Muscle of leg (tissue), 3 donors: ENCODE measurements at regions not wholly inside any gene's neighbourhood (a gene's known extent, or its start where the extent isn't known, plus 50 kb on each side); places are given as distances from the start of the nearest gene placed in this dataset.

Experiments
- DNase-seq: peaks from one replicate; pipeline ENCODE4 v3.0.0; 2013
- H3K27ac ChIP-seq: one replicate; pipeline ENCODE4 v1.5.1; 2013; ENCODE audit warnings: mild to moderate bottlenecking, low read length, control low read depth
- H3K27me3 ChIP-seq: one replicate; pipeline ENCODE4 v1.6.1; 2013; ENCODE audit warnings: low read length; ENCODE audit not compliant: control insufficient read depth, insufficient read depth
- H3K36me3 ChIP-seq: one replicate; pipeline ENCODE4 v1.6.1; 2013; ENCODE audit warnings: low read length; ENCODE audit not compliant: control insufficient read depth, insufficient read depth
- H3K4me1 ChIP-seq: one replicate; pipeline ENCODE4 v1.6.1; 2013; ENCODE audit warnings: low read length; ENCODE audit not compliant: control insufficient read depth, insufficient read depth
- H3K4me3 ChIP-seq: one replicate; pipeline ENCODE4 v1.5.1; 2013; ENCODE audit warnings: low read length, control low read depth
- H3K9me3 ChIP-seq: replicated peaks from 2 replicates; pipeline ENCODE4 v1.6.1; 2013; ENCODE audit warnings: low read depth, low read length; ENCODE audit not compliant: control insufficient read depth
- WGBS: methylation state at CpG from one replicate; pipeline ENCODE4 v1.1.5; 2013; ENCODE audit warnings: missing lambda C conversion rate; ENCODE audit not compliant: insufficient coverage; 5-methylcytosine and 5-hydroxymethylcytosine counted together

DNA sequence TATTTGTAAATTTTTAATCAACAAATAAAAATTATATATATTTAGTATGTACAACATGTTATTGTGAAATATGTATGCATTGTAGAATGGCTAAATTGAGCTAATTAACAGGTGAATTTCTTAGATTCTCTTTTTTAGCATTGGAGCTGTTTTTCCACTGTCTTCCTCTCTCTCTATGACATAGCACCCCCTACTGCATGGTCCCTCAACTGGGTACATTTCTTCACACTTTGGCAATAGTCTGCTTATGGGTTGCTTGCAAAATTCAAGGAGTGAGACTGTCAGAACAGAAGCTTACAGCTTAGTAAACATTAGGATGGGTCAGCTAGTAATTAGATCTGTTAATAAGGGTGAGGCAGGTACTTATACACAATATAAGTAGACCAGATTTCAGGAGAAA is 658.5 kb upstream of the MGAT4C start:
- Histone ChIP-seq H3K27ac (no peak overlapping the region), H3K36me3 (no peaks in the 10 kb centered on the region), H3K27me3 (no peaks in the 10 kb centered on the region), H3K9me3 (no peaks in the 10 kb centered on the region), H3K4me3 (no peak overlapping the region), H3K4me1 (no peaks in the 10 kb centered on the region)
- DNase-seq, result peak; percentile 12

DNA sequence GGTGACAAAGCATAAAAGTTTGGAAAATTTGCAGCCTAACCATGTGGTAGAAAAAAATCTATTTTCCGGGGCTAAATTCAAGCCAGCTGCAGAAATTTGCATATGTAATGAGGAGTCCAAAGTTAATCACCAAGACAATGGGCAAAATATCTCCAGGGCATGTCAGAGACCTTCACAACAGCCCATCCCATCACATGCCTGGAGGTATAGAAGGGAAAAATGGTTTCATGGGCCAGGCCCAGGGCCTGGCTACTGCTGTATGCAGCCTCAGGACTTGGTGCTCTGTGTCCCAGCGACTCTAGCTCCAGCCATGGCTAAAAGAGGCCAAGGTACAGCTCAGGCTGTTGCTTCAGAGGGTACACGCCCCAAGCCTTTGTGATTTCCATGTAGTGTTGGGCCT is 655.8 kb upstream of the MGAT4C start:
- no peaks in the 10 kb centered on the region for H3K9me3 ChIP-seq
- no peaks in the 10 kb centered on the region for H3K4me1 ChIP-seq
- WGBS, result 77% methylated on average over 2 of the region's 3 CpGs
- no peak for DNase-seq
- H3K36me3 ChIP-seq, result no peaks in the 10 kb centered on the region
- H3K27ac ChIP-seq, result no peak overlapping the region
- H3K4me3 ChIP-seq, result no peak overlapping the region
- no peaks in the 10 kb centered on the region for H3K27me3 ChIP-seq

DNA sequence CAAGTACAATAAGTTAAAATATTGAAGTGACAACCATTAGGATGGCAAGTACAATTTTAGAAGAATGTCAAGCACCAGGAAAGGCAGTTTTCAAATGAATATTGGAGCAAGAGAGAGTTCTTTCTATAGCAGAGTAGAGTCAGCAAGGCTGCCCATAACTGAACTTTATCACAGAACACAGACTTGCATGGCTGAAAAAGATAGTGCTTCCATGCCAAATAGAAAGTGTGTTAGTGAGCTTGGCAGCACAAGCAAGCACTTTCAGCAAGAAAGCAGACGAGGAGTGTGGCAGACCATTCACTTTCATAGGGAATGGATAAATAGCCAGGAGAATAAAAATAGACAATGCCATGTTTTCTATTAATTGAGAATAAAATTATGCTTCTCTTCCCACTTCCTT is 647.0 kb upstream of the MGAT4C start:
- DNase-seq, result peak; percentile 6
- H3K9me3 ChIP-seq, result no peaks in the 10 kb centered on the region
- no peak overlapping the region for H3K27ac ChIP-seq
- H3K4me1 ChIP-seq, result no peaks in the 10 kb centered on the region
- H3K36me3 ChIP-seq, result no peaks in the 10 kb centered on the region
- H3K4me3 ChIP-seq, result no peak overlapping the region
- no peaks in the 10 kb centered on the region for H3K27me3 ChIP-seq
- no CpG with 5 or more reads among the region's 1 CpG for WGBS

DNA sequence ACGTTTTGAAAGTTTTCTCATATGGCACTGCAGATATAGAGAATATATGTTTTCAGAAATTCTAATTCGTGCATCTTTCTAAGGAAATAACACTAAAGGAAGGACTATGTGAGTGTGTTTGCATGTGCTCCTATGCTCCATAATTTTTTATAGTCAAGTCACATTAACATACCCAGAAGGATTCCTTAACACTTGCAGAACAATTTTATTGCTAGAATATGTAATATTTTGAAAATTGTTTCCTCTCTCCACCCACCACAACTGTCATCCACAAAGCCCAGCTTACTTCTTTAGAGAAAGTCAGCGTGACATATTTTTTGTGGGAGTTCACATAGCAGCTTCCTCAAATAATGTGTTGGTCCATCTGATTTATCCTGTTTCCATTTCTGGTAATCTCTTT is 604.6 kb upstream of the MGAT4C start:
- H3K4me3 ChIP-seq, result no peak overlapping the region
- H3K9me3 ChIP-seq, result no peaks in the 10 kb centered on the region
- H3K36me3 ChIP-seq, result no peaks in the 10 kb centered on the region
- DNase-seq, result no peak
- WGBS, result no CpG with 5 or more reads among the region's 3 CpGs
- no peaks in the 10 kb centered on the region for H3K27me3 ChIP-seq
- no peaks in the 10 kb centered on the region for H3K4me1 ChIP-seq
- H3K27ac ChIP-seq, result no peak overlapping the region

DNA sequence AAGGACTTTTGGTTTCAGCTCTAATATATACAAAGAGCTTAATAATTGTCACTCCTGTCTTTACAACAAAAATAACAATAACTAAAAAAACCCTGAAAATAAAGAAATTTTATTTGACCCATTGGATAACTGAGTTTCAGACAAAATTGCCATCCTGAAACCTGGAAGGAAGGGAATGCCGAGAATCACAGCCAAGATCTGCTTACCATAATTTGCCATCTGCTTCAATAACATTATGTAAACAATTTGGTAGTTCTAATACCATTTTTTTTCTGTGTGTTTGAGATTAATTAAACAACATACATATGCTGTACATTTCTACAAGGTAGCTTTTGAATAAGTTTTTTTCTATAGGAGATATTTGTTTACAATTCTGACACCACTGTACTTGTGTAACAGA is 596.3 kb upstream of the MGAT4C start:
- WGBS, result no CpG with 5 or more reads among the region's 1 CpG
- no peaks in the 10 kb centered on the region for H3K9me3 ChIP-seq
- DNase-seq, result no peak
- no peaks in the 10 kb centered on the region for H3K4me1 ChIP-seq
- H3K36me3 ChIP-seq, result no peaks in the 10 kb centered on the region
- no peak overlapping the region for H3K27ac ChIP-seq
- H3K4me3 ChIP-seq, result no peak overlapping the region
- H3K27me3 ChIP-seq, result no peaks in the 10 kb centered on the region

DNA sequence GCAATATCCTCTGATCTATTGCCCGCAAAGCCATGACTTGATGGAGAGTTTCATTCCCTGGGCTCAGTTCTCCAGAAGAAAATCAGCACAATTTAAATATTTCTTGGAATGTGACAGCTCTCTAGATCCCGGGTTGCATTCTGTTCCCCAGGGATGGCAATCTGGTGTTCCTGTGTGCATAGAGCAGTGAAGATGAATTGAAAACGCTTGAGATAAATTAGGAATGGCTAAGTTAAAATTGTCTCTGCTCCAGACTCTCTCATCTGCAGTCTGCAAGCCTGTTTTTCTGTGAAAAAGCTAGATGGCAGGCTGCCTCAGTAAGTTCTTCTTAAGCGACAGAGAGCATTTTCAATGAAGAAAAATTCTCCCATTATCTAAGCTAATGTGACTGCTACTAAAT is 582.5 kb upstream of the MGAT4C start:
- DNase-seq, result peak; percentile 91
- Histone ChIP-seq H3K4me3 (peak overlapping the region; percentile 18), H3K27ac (no peak overlapping the region), H3K36me3 (no peaks in the 10 kb centered on the region), H3K27me3 (no peaks in the 10 kb centered on the region), H3K4me1 (no peaks in the 10 kb centered on the region), H3K9me3 (no peaks in the 10 kb centered on the region)
- 60% methylated on average over 1 of the region's 4 CpGs for WGBS

DNA sequence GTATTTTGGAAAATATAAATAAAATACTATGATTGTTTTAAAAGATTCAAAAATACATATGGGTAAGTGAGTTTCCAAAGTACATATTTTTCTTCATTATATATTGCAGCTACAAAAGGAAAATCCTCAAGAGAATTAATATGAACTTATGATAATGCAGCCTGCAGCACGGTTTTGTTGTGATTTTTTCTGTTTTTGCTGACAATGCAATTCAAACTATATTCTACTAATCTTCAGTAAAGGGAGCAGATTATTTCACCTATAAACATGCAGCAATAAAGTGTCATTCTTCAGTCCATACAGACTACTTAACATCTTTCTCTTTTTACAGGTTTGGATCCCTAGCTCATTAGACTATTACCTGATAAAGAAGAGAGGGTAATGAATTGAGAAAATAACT is 582.1 kb upstream of the MGAT4C start:
- WGBS, result no CpG with 5 or more reads among the region's 1 CpG
- H3K9me3 ChIP-seq, result no peaks in the 10 kb centered on the region
- DNase-seq, result no peak
- no peaks in the 10 kb centered on the region for H3K36me3 ChIP-seq
- no peaks in the 10 kb centered on the region for H3K27me3 ChIP-seq
- no peak overlapping the region for H3K27ac ChIP-seq
- no peaks in the 10 kb centered on the region for H3K4me1 ChIP-seq
- H3K4me3 ChIP-seq, result peak overlapping the region; percentile 18

DNA sequence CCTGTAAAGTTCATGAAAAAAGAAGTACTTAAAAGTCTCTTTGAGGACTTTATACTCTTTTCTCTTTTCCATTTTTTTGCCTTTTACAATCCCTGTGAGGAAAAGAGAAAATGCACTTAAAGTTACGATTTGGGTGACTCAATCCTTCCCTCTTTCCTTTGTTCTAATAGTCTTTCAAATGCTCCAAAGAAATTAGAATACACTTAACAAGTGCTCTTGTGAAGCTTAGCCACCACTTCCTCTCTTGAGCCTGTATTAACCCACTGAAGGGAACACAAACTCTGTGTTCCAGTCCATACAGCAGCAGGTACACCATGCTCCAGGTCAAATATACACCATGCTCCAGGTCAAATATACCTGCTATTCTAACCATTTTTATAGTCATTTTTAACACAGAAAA is 581.1 kb upstream of the MGAT4C start:
- Histone ChIP-seq H3K27me3 (no peaks in the 10 kb centered on the region), H3K27ac (no peak overlapping the region), H3K36me3 (no peaks in the 10 kb centered on the region), H3K4me3 (no peak overlapping the region), H3K4me1 (no peaks in the 10 kb centered on the region), H3K9me3 (no peaks in the 10 kb centered on the region)
- WGBS, result no CpG with 5 or more reads among the region's 1 CpG
- DNase-seq, result peak; percentile 41

DNA sequence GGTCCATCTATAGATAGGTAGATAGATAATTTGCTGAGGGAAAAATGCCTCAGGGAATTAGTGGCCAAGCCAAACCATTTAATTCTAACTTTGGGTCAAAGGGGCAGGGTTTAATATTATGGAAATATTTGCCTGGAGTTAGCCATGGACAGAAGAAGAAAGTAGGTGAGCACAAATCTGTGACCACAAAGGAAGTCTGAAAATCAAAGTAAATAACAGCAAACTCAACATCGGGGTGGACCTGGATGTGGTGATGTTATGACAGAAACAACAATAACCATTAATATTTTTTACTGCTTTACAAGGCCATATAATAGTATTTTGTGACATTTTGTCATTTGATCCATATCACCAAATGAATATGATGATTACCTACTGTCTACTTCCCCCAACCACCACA is 578.0 kb upstream of the MGAT4C start:
- Histone ChIP-seq H3K36me3 (no peaks in the 10 kb centered on the region), H3K27me3 (no peaks in the 10 kb centered on the region), H3K9me3 (no peaks in the 10 kb centered on the region), H3K4me3 (no peak overlapping the region), H3K27ac (no peak overlapping the region), H3K4me1 (no peaks in the 10 kb centered on the region)
- DNase-seq, result no peak
- WGBS, result no CpG with 5 or more reads among the region's 1 CpG

DNA sequence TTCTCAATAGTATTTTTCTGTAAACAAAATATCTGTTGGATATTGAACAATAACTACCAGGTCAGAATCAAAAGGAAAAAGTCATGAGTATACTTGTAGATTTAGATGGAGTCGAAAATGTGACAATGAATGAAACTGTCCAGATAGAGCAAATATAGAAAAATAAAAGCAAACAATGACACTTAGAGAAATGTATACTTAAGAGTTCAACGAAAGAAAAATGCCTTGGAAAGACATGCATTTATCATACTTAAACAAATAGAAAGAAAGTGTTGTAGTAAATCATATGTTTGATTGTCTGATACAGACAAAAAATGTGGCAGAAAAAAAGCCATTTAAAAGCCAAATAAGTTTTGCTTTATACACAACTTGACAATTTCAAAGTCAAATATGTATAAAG is 571.2 kb upstream of the MGAT4C start:
- H3K4me3 ChIP-seq, result no peak overlapping the region
- no peaks in the 10 kb centered on the region for H3K9me3 ChIP-seq
- H3K27ac ChIP-seq, result no peak overlapping the region
- DNase-seq, result no peak
- H3K4me1 ChIP-seq, result no peaks in the 10 kb centered on the region
- no peaks in the 10 kb centered on the region for H3K36me3 ChIP-seq
- no peaks in the 10 kb centered on the region for H3K27me3 ChIP-seq
- WGBS, result no CpG with 5 or more reads among the region's 2 CpGs

DNA sequence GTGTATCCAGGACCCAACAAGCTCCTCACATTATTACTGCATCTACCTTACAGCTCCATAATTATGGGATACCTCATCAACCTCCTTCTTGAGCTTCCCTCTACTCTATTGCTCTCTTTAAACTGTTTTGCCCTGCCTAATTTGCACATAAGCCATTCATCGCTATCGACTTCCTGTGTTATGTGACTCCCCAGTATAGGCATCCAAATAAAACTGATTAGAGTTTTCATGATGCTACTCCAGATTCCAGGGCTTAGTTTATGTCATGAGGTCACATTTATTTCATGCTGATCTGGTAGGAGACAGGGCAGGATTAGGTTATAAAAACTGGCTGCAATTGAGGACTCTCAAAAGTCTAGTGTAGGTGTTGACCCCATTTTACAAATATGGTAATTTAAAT is 569.9 kb upstream of the MGAT4C start:
- Histone ChIP-seq H3K4me1 (no peaks in the 10 kb centered on the region), H3K4me3 (no peak overlapping the region), H3K27me3 (no peaks in the 10 kb centered on the region), H3K27ac (no peak overlapping the region), H3K36me3 (no peaks in the 10 kb centered on the region), H3K9me3 (no peaks in the 10 kb centered on the region)
- WGBS, result 100% methylated on average over 1 of the region's 2 CpGs
- no peak for DNase-seq
